ENCODE measurements at regions not wholly inside any gene's neighbourhood (a gene's known extent, or its start where the extent isn't known, plus 50 kb on each side); places are given as distances from the start of the nearest gene placed in this dataset.
A peak's percentile ranks its signal among the peaks of the same experiment; 100 is the strongest.

DNA sequence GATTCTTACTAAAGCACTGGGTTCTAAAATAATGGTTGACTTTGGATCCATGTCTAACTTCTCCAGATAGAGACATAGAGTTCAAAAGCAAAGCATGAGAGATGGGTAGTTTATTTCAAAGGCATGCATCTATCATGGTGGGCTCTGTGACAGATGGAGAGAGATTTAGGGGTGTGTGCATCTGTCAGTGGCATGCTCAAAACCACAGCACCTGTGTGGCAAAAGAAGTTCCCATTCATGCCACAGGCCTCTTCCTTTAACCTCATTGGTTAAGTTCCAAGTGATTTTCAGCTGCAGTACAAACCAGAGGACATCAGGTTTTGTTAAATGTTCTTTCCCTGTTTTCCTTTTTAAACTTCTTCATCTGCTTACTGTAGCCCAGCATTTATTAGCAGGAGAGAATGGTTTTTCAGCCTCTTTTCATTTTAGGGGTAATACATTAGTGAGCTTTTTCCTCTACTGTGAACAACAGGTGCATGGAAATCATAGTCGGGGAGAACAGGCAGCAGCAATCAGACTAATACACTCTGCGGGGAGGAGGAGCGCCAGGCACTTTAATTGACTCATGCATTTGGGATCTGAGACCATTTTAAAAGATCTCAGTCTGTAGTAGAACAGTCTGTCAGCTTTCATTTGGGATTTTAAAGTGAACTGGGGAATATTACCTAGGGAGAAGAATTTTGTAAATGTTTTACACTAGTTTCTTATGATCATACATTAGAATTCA is 52.4 kb upstream of the UPP2 start:
- no peak for DNase-seq (ENCODE audit: low spot score)

DNA sequence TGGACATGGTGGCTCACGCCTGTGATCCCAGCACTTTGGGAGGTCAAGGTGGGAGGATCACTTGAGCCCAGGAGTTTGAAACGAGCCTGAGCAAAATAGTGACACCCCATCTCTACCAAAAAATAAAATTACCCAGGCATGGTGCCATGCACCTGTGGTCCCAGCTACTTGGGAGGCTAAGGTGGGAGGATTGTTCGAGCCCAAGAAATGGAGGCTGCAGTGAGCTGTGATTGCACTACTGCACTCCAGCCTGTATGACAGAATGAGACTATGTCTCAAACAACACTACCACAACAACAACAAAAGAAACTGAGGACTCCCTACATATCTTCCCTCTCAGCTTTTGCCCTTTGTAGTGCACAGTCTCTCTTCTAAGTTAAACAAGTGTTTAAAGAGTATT is 53.3 kb upstream of the UPP2 start:
- DNase-seq (ENCODE audit: low spot score): no peak

DNA sequence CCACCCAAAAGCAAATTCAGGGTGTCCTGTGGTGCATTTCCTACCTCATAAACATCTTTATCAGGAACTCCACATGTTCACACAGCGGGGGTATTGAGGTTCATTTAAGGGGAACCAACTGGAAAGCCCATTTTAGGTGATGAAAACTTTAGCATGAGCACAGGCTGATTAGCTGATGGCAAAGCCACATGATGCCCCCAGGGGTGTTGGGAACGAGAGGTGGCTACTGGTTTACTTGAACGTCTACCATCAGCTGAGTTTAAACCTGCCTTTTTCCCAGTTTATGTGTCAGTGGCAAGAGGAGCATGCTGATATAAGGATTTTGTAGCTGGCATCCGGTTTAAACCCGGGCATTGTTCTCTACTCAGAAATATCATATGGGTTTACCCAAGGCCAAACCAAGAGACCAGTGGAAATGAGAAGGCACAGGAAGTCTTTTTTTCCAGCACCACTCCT is 54.5 kb upstream of the UPP2 start:
- no peak for DNase-seq (ENCODE audit: low spot score)

DNA sequence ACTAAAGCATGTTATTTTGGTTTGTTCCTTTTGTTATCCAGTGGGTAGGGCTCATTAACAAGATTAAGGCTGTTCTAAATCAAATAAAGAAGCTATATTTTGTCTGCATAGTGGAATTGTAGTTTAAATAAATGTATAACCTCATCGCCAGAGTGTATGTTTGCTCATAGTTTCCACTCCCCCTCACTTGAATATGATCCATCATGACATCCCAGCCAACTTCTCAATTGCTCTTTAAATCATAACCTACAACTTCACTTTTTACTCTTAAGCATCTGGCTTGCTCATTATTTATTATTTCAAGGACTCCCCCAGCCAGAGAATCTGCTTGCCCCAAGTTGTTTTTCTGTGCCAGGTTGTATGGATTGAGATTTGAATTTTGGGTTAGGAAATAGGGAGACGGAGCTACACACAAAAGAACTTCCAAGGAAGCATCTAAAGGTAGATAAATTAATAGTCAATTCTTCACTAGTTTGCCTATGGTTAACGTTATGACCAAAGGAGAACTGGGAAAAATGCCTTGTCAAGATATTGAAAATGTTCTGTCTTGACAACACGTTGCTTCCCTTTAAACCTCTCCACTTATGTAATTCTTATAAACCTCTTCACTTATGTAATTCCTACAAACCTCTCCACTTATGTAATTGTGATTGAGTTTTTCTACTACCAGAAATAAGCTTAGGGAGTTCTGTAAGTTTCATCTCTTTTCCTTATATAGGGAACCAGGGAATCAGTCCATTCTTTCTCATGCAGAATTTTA is 55.4 kb upstream of the UPP2 start:
- peak; percentile 34 for DNase-seq (ENCODE audit: low spot score)

DNA sequence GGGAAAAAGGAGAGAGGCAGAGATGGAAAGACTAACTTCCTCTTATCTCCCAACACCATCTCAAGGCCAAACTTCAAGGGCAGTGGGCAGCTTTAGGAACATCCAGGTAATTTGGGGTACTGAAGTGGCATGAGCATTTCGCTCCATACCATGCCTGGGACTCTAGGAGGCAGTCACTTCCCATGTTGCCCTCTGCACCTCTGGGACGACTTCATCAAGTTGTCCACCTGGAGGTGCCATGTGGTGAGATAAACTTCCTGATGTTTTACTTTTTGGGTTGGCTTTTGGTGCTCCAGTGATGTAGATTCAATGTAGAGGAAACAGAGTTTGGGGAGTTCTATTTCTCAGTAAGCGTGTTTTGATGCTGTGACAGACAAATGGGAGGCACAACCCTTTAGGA is 56.3 kb upstream of the UPP2 start:
- DNase-seq (ENCODE audit: low spot score): no peak

DNA sequence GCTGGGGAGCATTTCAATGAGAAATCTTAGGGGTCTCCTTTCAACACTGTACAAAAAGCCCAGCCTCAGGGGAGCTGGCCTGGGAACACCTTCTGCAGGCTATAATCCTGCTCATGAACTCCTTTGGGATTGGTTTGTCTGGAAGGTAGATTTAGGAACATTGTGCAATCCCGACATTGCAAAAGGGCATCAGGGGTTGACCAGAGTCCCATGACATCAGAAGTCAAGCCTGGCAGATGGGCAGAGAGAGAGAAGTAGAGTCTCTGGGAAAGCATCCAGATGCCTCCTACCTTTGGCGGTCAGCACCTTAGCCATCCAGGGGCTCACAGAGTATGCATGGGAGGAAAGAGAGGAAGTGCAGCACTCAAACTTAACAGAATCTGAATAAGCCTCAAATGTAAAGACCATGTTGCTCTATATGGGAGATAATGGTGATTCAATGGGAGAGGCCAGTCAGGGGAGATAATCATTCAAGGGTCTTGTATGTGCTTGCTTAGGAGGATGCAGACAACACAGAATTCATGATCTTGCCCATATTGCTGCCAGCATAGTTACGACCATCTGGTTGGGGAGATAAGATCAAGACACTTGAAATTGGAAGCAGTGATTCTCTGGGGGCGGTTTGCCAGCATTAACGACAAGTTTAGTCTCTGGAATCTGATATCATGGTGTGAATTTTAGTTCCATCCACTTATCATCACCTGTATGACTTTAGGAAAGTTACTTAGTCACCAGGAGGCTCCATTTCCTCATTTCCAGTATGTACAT is 58.3 kb upstream of the UPP2 start:
- DNase-seq (ENCODE audit: low spot score): no peak

DNA sequence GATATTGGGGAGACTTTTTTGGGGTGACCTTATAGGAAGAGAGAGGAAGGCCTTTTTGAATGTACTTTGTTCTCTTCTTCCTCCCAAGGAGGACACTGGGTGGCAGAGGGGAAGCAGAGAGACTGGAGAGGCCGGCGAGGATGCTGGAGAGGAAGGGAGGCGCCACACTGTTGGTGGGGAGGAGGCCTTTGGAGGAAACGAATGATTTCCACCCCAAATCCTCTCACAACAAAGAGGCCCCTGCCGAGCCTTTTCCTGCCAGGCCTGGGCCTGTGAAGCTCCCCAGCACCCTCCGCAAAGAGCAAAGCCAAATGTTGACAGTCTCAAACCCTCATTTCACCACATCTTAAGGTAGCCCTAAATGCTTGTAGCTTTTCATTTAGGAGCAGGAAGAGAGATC is 59.0 kb upstream of the UPP2 start:
- DNase-seq (ENCODE audit: low spot score): no peak

DNA sequence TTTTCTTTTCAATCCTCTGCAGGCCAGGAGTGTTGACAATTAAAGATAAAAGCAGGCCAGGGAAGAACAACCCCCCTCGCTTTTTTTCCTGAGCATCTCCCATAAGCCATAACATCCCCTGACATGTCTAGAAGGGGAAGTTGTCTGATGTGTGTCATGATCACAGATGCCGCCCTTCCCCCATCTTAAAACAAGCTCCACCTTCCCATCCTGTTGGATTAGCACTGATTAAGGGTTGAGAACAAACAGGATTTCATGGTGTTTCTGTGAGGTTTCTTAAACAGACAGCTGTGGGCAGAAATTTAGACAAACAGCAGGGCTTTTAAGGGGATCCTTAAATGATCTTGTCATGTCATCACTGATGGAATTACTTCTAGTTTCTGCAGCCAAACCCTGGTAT is 59.4 kb upstream of the UPP2 start:
- DNase-seq (ENCODE audit: low spot score): no peak

DNA sequence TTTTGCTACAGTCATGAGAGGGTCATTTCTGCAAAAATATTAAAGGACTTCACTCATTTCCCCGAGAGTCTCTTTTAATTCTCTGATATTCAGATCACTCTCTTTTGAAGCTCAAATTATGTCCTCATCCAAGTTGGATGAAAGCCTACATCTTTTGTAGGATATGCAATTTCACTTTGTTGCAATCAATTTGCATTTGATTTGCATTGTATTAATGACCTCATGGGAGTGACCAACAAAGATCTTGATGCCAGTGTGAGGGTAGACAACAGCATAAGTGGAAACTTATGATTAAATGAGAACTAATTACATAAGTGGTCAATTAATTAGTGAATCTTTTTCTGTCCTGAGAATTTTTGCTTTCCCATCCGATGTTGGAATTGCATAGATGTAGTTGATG is 60.3 kb upstream of the UPP2 start:
- no peak for DNase-seq (ENCODE audit: low spot score)

DNA sequence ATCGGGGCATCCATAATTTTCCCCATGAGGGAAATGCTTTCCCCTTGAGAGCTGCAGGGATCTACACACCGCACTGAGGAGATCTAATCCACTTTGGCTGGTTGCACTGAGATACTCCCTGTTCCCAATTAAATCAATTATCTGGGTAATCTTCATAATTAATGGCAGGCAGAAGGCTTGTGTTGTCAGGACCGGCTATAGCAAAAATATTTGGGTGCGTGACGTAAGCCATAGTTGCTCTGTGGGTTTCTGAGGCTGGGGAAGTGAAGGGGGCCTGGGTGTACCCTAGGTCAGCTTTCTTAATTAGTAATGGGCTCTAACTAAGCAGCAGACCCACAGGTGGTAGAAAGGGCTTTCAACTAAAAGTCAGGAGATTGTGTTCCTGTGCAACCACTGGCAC is 62.8 kb upstream of the UPP2 start:
- no peak for DNase-seq (ENCODE audit: low spot score)

DNA sequence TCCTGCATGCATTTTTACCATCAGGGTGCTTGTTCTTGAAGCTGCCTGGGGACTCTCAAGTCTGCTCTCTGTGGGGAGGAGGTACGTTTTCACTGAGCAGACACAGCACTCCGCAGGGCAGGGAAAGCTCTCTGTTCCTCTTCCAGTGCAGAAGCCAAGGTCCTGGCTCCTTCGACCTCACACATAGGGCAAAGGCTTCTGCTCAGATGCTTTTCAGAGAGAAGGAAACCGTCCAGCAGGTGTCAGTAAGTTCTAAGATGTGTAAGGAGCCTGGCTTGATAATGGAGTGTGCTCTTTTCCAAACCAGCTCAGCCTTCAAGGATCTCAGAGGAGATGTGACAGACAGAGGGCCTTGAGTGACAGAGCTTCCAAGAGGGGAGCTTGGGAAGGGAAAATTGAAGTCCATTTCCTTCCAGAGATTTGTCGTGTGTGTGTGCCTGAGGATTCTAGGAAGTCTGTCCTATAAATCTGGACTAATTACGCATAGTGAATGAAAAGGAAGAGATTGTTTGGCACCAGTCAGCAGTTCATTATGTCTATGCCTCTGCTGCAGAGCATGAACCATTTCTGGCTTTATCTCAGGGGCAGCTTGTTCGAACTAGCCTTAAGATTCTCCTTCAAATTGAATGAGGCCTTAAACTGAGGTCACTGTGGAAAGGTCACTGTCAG is 67.3 kb upstream of the UPP2 start:
- peak; percentile 52 for DNase-seq (ENCODE audit: low spot score)

DNA sequence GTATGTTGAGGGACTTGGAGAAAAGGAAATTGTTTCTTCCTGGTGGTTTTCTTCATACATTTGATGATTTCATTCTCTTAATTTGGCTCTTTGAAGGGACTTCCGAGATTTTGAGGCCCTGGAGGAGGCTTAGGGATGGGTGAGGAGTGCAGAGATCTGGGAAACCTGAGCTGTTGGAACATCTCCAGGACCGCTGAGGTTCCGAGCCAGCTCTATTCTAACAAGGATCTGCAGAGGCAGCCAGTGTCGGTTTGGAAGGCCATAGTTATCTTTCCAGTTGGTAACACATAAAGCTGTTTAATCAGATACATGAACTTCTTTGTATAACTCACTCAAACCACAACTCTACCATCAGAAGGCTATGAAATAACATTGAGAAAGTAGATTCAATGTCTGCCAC is 70.3 kb upstream of the UPP2 start:
- no peak for DNase-seq (ENCODE audit: low spot score)

DNA sequence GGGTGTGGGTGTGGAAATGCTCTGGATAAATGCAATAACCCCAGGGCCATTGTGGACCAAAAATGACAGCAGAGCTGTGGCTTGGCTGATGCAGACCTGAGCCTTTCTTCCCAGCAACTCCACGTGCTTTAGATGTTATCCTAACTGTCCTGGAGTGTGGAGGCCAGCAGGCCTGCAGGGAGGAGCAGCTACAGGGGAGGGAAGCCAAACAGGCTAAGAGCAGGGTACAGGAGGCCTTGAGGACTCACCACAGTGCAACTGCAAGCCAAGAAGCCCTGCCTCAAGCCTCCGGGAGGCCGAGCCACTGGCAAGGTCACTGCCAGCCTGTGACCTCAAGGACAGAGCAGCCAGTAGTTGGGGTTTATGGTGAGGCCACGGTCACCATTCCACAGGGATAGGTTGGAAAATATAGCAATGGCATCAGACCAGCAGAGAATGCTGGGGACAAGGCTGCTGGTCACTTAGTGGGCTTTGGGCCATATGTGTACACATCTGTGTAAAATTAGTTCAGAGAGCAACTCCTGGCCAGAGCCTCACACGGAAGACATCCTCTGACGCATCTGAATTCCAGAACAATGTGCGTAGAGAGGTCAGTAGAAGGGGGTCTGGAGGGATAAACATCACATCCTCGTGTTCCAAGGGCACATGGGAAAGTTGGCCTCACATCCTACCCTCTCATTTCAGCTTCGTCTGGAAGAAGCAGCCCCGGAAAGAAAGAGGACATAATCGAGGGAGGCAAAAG is 76.2 kb upstream of the UPP2 start:
- DNase-seq (ENCODE audit: low spot score): no peak

DNA sequence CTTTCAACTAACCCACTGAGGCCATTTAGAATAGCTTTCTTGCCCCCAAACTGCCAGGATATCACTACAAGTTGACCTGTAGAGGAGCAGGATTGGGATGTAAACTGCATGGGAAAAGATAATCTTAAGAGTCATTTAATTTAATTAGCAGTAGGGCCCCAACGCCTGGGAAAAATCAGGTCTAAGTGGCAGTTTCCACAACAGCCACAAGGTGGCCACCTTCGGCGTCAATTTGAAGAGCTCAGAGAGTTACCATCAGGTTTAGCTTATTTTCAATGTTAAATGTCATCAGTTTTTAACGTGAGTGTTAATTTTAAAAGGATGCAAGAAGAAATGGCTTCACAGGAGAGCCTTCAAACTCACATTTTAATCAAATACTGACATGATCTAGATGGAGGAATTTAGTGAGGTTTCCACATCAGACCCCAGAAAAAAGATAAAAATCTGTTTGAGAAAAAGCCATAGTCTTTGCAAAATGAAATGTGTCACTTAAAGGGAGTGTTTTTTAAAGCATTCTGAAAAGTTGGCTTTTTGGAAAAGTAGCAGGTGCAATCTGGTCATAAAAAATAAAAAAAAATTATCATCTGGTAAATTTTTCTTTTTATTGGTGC is 77.3 kb upstream of the UPP2 start:
- peak; percentile 21 for DNase-seq (ENCODE audit: low spot score)

DNA sequence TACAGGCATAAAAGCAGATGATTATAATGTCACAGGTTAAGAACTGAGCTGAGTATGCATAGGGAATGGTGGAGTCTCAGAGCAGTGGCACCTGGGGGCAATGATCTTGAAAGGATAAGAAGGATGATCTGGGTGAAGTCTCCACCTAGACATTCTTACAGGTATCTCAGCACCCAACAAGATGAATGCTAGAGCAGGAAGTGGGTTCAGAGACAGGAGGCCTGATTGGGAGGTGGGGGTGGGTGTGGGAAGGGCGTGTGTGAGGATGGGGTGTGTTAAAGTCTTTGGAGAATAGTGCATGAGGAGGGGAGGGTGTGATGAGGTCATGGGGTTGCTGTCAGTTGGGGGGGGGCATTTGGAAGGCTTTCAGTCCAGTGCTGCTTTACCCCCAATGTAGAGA is 78.8 kb upstream of the UPP2 start:
- DNase-seq (ENCODE audit: low spot score): no peak

DNA sequence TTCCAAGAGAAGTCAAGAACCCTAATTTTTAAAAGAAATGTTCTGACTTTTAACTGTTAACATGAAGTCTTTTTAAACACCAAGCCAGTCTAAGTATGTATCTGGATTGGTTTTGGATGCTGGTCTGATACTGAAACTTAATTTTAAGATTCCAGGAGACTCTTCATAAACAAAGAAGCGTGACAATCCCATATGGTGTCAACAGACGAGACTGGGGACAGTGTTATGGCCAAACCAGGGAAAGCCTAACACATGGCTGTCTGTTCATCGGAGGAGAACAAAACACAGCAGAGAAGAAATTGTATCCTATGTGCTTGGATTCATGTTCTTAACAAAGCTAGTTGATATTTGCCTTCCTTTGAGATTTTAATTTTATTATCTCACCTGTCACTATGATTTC is 80.5 kb upstream of the UPP2 start:
- no peak for DNase-seq (ENCODE audit: low spot score)

DNA sequence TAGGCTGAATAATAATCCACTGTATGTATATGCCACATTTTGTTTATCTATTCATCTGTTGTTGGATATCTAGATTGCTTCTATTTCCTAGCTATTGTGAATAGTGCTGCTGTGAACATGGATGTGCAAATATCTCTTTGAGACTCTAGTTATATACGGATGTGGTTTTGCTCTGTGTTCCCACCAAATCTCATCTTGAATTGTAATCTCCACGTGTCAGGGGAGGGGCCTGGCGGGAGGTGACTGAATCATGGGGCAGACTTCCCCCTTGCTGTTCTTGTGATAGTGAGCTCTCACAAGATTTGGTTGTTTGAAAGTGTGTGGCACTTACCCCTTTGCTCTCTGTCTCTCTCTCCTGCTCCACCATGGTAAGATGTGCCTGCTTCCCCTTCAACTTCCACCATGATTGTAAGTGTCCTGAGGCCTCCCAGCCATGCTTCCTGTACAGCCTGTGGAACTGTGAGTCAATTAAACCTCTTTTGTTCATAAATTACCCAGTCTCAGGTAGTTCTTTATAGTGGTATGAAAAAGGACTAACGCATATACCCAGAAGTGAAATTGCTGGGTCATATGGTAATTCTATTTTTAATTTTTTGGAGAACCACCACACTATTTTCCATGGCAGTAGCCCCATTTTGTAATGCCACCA is 86.1 kb upstream of the UPP2 start:
- no peak for DNase-seq (ENCODE audit: low spot score)

DNA sequence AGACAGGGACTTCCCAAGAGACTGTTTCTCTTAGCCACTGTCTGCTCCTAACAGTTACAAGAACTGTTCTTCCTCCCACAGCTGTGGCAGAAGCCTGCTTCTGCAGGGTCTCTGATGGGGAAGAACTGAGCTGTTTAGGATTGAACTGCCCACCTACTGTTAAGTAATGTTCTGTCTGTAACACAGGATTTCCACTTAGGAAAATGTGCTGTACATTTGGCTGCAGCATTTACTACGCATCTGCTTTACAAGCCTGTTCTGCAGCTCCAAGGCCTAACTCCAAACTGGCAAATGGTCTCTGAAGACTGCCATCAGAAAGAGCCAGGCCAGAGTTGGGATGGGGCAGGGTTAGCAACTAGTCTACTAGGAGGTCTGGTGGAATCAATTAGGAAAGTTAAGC is 87.8 kb upstream of the UPP2 start:
- no peak for DNase-seq (ENCODE audit: low spot score)

DNA sequence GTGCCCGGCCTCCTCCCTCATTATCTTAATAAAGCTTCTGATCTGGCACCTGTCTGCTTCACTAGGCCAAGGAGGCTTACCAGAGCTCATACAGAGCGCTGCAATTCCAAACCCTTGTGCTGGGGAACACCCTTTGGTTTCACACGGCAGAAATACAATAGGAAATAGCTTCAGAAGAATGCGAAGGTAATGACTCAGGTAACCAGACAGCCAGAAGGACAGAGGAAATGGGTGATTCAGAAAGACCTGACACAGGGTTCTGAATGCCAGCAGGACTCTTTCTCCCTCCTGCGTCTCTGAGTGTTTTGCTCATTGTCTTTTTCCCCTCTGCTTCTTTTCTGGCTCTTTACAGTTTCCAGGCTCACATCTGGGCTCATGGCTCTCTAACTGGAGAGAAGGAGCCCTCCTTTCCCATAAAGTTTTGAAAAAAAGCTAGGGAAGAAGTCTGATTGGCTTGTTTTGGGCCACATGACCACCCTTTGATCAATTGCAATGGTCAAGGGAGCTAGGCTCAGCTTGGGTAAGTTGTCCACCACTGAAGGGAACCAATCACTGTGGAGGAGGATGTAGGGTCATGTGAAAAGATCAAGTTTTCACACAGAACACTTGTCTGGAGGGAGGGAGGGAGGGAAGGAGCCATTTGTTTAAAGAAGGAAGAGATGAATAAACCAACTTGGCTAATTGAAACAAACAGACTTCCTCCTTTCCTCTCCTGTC is 90.5 kb upstream of the UPP2 start:
- DNase-seq (ENCODE audit: low spot score): no peak

DNA sequence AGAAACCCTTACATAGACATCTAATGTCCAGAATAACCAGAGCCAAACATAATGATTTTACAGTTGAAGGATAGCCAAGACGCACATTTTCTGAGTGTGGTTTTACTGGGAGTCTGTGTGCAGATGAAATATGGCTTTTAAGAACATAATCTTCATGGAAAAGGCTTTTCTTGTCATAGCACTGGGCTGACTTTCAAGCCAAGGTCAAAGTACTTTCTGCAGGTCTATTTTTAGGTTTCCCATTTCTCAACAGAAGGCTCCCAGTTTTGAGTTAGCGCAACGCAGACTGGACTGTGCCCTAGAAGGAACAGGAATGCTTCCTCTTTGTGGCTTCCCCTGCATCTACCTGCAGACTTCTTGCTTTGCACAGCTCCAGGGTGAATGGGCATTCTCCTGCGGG is 92.3 kb upstream of the UPP2 start:
- DNase-seq (ENCODE audit: low spot score): no peak

Data from putamen (tissue), 1 donor.